ENCODE measurements at regions not wholly inside any gene's neighbourhood (a gene's known extent, or its start where the extent isn't known, plus 50 kb on each side); places are given as distances from the start of the nearest gene placed in this dataset.

DNA sequence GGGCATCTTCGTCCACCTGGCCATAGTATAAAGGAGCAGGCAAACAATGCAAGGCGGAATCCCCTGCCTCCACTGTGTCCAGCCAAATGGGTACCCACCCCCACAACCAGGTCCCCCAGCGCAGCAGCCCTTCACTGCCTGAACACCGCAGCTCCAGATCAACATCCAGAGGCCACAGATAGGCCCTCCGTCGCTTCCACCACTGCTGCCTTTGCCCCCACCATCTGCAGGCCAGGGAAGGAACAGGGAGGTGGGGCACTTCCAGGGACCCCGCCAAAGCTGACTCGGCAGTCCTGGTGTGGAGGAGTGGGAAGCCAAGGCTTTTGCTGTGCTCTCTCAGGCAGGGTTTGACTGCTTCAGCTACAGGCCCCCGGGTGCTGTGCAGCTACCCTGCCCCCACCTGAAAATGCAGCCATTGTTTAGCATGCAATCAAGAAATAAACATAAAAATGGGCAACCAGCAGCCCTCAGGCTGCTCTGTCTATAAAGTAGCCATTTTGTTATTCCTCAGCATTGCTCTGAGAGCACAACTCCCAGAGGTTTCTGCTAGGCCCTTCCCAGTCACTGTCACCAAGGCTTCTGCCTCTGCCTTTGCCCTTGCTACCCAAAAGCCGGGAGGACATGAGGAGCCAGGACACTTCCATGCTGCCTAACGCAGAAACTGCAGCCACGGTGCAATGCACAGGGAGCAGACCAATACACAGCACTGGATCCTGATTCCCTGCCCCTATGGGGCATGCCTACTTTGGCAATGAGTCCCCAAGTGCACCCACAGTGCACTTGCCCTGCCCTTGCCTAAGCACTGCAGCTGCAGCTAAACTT, 733.2 kb upstream of the KLHL1 start:
- TF ChIP-seq RAD21 (conservative IDR thresholded peaks at IDR 0.05): no peak
- TF ChIP-seq, protein P1, sequence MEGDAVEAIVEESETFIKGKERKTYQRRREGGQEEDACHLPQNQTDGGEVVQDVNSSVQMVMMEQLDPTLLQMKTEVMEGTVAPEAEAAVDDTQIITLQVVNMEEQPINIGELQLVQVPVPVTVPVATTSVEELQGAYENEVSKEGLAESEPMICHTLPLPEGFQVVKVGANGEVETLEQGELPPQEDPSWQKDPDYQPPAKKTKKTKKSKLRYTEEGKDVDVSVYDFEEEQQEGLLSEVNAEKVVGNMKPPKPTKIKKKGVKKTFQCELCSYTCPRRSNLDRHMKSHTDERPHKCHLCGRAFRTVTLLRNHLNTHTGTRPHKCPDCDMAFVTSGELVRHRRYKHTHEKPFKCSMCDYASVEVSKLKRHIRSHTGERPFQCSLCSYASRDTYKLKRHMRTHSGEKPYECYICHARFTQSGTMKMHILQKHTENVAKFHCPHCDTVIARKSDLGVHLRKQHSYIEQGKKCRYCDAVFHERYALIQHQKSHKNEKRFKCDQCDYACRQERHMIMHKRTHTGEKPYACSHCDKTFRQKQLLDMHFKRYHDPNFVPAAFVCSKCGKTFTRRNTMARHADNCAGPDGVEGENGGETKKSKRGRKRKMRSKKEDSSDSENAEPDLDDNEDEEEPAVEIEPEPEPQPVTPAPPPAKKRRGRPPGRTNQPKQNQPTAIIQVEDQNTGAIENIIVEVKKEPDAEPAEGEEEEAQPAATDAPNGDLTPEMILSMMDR (IDR thresholded peaks at IDR 0.05; ENCODE audit: poor library complexity, severe bottlenecking): no peak
- TF ChIP-seq POLR2AphosphoS5 (IDR thresholded peaks at IDR 0.05): no peak
- TF ChIP-seq EZH2 (IDR thresholded peaks at IDR 0.05; ENCODE audit: borderline replicate concordance, insufficient read depth, low read length, poor library complexity, severe bottlenecking): no peak
- no peak for TF ChIP-seq EP300 (conservative IDR thresholded peaks at IDR 0.05; ENCODE audit: poor library complexity, severe bottlenecking)
- TF ChIP-seq, protein P2, sequence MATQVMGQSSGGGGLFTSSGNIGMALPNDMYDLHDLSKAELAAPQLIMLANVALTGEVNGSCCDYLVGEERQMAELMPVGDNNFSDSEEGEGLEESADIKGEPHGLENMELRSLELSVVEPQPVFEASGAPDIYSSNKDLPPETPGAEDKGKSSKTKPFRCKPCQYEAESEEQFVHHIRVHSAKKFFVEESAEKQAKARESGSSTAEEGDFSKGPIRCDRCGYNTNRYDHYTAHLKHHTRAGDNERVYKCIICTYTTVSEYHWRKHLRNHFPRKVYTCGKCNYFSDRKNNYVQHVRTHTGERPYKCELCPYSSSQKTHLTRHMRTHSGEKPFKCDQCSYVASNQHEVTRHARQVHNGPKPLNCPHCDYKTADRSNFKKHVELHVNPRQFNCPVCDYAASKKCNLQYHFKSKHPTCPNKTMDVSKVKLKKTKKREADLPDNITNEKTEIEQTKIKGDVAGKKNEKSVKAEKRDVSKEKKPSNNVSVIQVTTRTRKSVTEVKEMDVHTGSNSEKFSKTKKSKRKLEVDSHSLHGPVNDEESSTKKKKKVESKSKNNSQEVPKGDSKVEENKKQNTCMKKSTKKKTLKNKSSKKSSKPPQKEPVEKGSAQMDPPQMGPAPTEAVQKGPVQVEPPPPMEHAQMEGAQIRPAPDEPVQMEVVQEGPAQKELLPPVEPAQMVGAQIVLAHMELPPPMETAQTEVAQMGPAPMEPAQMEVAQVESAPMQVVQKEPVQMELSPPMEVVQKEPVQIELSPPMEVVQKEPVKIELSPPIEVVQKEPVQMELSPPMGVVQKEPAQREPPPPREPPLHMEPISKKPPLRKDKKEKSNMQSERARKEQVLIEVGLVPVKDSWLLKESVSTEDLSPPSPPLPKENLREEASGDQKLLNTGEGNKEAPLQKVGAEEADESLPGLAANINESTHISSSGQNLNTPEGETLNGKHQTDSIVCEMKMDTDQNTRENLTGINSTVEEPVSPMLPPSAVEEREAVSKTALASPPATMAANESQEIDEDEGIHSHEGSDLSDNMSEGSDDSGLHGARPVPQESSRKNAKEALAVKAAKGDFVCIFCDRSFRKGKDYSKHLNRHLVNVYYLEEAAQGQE (IDR thresholded peaks at IDR 0.05; ENCODE audit: borderline replicate concordance): no peak
- TF ChIP-seq MXI1 (conservative IDR thresholded peaks at IDR 0.05; ENCODE audit: poor library complexity, severe bottlenecking): no peak
- TF ChIP-seq SMC3 (conservative IDR thresholded peaks at IDR 0.05; ENCODE audit: poor library complexity): no peak

Data from neural cell (in vitro differentiated cells).